Loucy (cell line): ENCODE measurements at regions not wholly inside any gene's neighbourhood (a gene's known extent, or its start where the extent isn't known, plus 50 kb on each side); places are given as distances from the start of the nearest gene placed in this dataset.

ENCODE experiments used
- EZH2phosphoT487 ChIP-seq: fragments of 200-600 bp; IDR thresholded peaks from 2 replicates; pipeline ENCODE4 v1.6.1; 2018; ENCODE audit warnings: antibody characterized with exemption, mild to moderate bottlenecking, moderate library complexity, borderline replicate concordance
- TF ChIP-seq, protein P1 (sequence below): fragments of 200-600 bp; sonication (generic); conservative IDR thresholded peaks from 2 replicates; pipeline ENCODE4 v1.5.1; 2014; ENCODE audit warnings: mild to moderate bottlenecking, antibody characterized with exemption, low read length

DNA sequence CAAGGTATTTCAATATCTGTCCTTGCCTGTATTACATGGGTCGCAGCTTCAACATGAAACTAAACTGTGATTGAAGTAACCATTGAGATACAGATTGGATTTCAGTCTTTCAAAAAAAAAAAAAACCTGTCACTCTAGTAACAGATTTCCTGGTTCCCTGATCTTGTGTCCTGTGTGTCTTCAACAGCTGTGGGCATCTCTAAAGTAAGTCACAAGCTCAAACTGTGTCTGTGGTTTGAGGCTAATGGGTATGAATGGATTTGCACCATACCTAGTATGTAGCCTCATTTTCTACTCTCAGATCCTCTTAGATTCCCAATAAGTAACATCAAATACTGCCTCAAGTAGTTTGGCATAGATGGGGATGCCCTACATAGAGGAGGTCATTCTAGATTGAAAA is 300.1 kb downstream of the COG6 start:
- TF ChIP-seq, protein P1, sequence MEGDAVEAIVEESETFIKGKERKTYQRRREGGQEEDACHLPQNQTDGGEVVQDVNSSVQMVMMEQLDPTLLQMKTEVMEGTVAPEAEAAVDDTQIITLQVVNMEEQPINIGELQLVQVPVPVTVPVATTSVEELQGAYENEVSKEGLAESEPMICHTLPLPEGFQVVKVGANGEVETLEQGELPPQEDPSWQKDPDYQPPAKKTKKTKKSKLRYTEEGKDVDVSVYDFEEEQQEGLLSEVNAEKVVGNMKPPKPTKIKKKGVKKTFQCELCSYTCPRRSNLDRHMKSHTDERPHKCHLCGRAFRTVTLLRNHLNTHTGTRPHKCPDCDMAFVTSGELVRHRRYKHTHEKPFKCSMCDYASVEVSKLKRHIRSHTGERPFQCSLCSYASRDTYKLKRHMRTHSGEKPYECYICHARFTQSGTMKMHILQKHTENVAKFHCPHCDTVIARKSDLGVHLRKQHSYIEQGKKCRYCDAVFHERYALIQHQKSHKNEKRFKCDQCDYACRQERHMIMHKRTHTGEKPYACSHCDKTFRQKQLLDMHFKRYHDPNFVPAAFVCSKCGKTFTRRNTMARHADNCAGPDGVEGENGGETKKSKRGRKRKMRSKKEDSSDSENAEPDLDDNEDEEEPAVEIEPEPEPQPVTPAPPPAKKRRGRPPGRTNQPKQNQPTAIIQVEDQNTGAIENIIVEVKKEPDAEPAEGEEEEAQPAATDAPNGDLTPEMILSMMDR = no peak
- TF ChIP-seq EZH2phosphoT487 = no peak
